ENCODE measurements at regions not wholly inside any gene's neighbourhood (a gene's known extent, or its start where the extent isn't known, plus 50 kb on each side); places are given as distances from the start of the nearest gene placed in this dataset.

GRCh38 chr13:71327266-71327665 lies 539.7 kb downstream of the DACH1 start:
- TF ChIP-seq, protein P1, sequence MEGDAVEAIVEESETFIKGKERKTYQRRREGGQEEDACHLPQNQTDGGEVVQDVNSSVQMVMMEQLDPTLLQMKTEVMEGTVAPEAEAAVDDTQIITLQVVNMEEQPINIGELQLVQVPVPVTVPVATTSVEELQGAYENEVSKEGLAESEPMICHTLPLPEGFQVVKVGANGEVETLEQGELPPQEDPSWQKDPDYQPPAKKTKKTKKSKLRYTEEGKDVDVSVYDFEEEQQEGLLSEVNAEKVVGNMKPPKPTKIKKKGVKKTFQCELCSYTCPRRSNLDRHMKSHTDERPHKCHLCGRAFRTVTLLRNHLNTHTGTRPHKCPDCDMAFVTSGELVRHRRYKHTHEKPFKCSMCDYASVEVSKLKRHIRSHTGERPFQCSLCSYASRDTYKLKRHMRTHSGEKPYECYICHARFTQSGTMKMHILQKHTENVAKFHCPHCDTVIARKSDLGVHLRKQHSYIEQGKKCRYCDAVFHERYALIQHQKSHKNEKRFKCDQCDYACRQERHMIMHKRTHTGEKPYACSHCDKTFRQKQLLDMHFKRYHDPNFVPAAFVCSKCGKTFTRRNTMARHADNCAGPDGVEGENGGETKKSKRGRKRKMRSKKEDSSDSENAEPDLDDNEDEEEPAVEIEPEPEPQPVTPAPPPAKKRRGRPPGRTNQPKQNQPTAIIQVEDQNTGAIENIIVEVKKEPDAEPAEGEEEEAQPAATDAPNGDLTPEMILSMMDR (IDR thresholded peaks at IDR 0.05; ENCODE audit: poor library complexity, severe bottlenecking) = no peak
- H3K4me3 ChIP-seq (ENCODE audit: severe bottlenecking) = no peak overlapping the region
- no peak for ATAC-seq (ENCODE audit: low read depth)

DNA sequence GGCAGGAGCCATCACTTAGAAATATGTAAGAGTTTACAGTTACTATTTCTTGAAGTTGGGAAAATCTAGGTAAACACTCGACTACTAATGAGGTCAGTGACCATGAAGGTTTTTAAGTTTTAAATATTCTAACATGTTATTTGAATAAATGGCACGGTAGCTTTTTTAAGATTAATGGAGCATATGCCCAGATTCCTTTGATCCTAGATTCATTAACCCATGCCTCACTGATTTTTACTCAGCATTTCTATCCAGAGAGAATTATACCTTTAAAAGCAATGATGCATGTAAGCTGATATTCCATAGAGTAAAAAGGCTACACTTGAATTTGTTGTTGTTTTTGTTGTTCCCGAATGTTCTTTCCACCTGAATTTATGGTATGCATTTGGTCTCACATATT lies 541.4 kb downstream of the DACH1 start:
- Histone ChIP-seq H3K36me3 (ENCODE audit: low read depth) (no peaks in the 10 kb centered on the region), H3K4me3 (ENCODE audit: severe bottlenecking) (no peak overlapping the region), H3K27ac (ENCODE audit: poor library complexity, severe bottlenecking) (no peak overlapping the region), H3K4me1 (ENCODE audit: insufficient read depth, poor library complexity, severe bottlenecking) (no peaks in the 10 kb centered on the region), H3K9me3 (ENCODE audit: severe bottlenecking) (no peaks in the 10 kb centered on the region), H3K27me3 (ENCODE audit: insufficient read depth, poor library complexity, severe bottlenecking) (no peaks in the 10 kb centered on the region)
- DNase-seq (ENCODE audit: low spot score) (no peak), ATAC-seq (ENCODE audit: low read depth) (no peak)
- TF ChIP-seq, protein P1 (IDR thresholded peaks at IDR 0.05; ENCODE audit: poor library complexity, severe bottlenecking) = no peak

More at GRCh38 chr13:71327266-71327665, 539.7 kb downstream of the DACH1 start:
- Histone ChIP-seq H3K27me3 (ENCODE audit: insufficient read depth, poor library complexity, severe bottlenecking) (no peaks in the 10 kb centered on the region), H3K4me1 (ENCODE audit: insufficient read depth, poor library complexity, severe bottlenecking) (no peaks in the 10 kb centered on the region), H3K36me3 (ENCODE audit: low read depth) (no peaks in the 10 kb centered on the region), H3K27ac (ENCODE audit: poor library complexity, severe bottlenecking) (no peak overlapping the region), H3K9me3 (ENCODE audit: severe bottlenecking) (no peaks in the 10 kb centered on the region)
- DNase-seq (ENCODE audit: low spot score) = no peak

- no peak for ATAC-seq (ENCODE audit: low read depth)
- Histone ChIP-seq H3K27me3 (ENCODE audit: insufficient read depth, poor library complexity, severe bottlenecking) (no peaks in the 10 kb centered on the region), H3K4me1 (ENCODE audit: insufficient read depth, poor library complexity, severe bottlenecking) (no peaks in the 10 kb centered on the region), H3K36me3 (ENCODE audit: low read depth) (no peaks in the 10 kb centered on the region), H3K9me3 (ENCODE audit: severe bottlenecking) (no peaks in the 10 kb centered on the region), H3K4me3 (ENCODE audit: severe bottlenecking) (no peak overlapping the region), H3K27ac (ENCODE audit: poor library complexity, severe bottlenecking) (no peak overlapping the region)
- no peak for DNase-seq (ENCODE audit: low spot score)
- TF ChIP-seq, protein P1 (IDR thresholded peaks at IDR 0.05; ENCODE audit: poor library complexity, severe bottlenecking) = no peak
Observed at GRCh38 chr13:71323266-71323665, 543.7 kb downstream of the DACH1 start.

DNA sequence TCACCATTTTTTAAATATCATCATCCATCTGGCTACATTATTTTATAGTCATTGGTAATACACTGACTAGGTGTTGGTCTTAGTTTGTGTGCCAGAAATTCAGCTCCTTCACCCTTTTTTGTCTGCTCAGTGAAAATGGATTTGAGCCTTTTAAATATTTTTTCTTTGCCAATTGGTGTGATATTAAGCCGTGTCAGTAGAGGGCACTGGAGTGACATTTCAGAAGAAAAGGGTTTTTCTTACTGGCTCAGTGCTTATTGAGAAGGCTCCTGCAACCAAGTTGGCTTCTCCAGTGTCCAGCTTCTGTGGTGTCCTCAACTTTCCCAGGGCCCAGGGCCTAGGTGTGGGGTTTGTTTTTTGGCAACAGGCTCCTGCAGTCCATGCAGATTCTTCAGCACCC lies 546.6 kb downstream of the DACH1 start:
- TF ChIP-seq, protein P1 (IDR thresholded peaks at IDR 0.05; ENCODE audit: poor library complexity, severe bottlenecking) = peak; percentile 43
- no peaks in the 10 kb centered on the region for H3K9me3 ChIP-seq (ENCODE audit: severe bottlenecking)
- H3K27me3 ChIP-seq (ENCODE audit: insufficient read depth, poor library complexity, severe bottlenecking) = no peaks in the 10 kb centered on the region
- no peaks in the 10 kb centered on the region for H3K4me1 ChIP-seq (ENCODE audit: insufficient read depth, poor library complexity, severe bottlenecking)
- DNase-seq (ENCODE audit: low spot score) = no peak
- no peak overlapping the region for H3K4me3 ChIP-seq (ENCODE audit: severe bottlenecking)
- ATAC-seq (ENCODE audit: low read depth) = no peak
- no peaks in the 10 kb centered on the region for H3K36me3 ChIP-seq (ENCODE audit: low read depth)
- no peak overlapping the region for H3K27ac ChIP-seq (ENCODE audit: poor library complexity, severe bottlenecking)

GRCh38 chr13:71316792-71317363 lies 550.1 kb downstream of the DACH1 start:
- no peak overlapping the region for H3K27ac ChIP-seq (ENCODE audit: poor library complexity, severe bottlenecking)
- H3K27me3 ChIP-seq (ENCODE audit: insufficient read depth, poor library complexity, severe bottlenecking) = no peaks in the 10 kb centered on the region
- H3K36me3 ChIP-seq (ENCODE audit: low read depth) = no peaks in the 10 kb centered on the region
- no peaks in the 10 kb centered on the region for H3K9me3 ChIP-seq (ENCODE audit: severe bottlenecking)
- no peaks in the 10 kb centered on the region for H3K4me1 ChIP-seq (ENCODE audit: insufficient read depth, poor library complexity, severe bottlenecking)
- TF ChIP-seq, protein P1 (IDR thresholded peaks at IDR 0.05; ENCODE audit: poor library complexity, severe bottlenecking) = no peak
- ATAC-seq (ENCODE audit: low read depth) (no peak), DNase-seq (ENCODE audit: low spot score) (no peak)
- H3K4me3 ChIP-seq (ENCODE audit: severe bottlenecking) = no peak overlapping the region
